RWPE2 (cell line): ENCODE measurements at regions not wholly inside any gene's neighbourhood (a gene's known extent, or its start where the extent isn't known, plus 50 kb on each side); places are given as distances from the start of the nearest gene placed in this dataset.

ENCODE experiments used
- ATAC-seq: fragments of 200-7000 bp; cut with Tn5 transposase; 3 replicates; pipeline ENCODE4 v1.9.1; 2021; ENCODE audit warnings: low read depth
- DNase-seq: peaks from one replicate; pipeline ENCODE4 v3.0.0-alpha.2; 2020; ENCODE audit warnings: low spot score
- H3K27ac ChIP-seq: fragments of 450-650 bp; 2 replicates; pipeline ENCODE4 v1.5.1; 2017; ENCODE audit warnings: mild to moderate bottlenecking; ENCODE audit not compliant: poor library complexity, severe bottlenecking
- H3K27me3 ChIP-seq: fragments of 250-450 bp; sonication (Bioruptor Pico); 2 replicates; pipeline ENCODE4 v1.5.1; 2021; ENCODE audit warnings: mild to moderate bottlenecking, moderate library complexity; ENCODE audit not compliant: insufficient read depth, poor library complexity, severe bottlenecking
- H3K36me3 ChIP-seq: fragments of 250-450 bp; sonication (Bioruptor Pico); 2 replicates; pipeline ENCODE4 v1.5.1; 2020; ENCODE audit warnings: low read depth, mild to moderate bottlenecking, moderate library complexity
- H3K4me1 ChIP-seq: fragments of 250-450 bp; sonication (Bioruptor Pico); 2 replicates; pipeline ENCODE4 v1.5.1; 2021; ENCODE audit warnings: mild to moderate bottlenecking, moderate library complexity; ENCODE audit not compliant: insufficient read depth, poor library complexity, severe bottlenecking
- H3K4me3 ChIP-seq: fragments of 250-450 bp; sonication (Bioruptor Pico); 2 replicates; pipeline ENCODE4 v1.5.1; 2021; ENCODE audit warnings: mild to moderate bottlenecking, moderate library complexity; ENCODE audit not compliant: severe bottlenecking
- H3K9me3 ChIP-seq: fragments of 250-450 bp; sonication (Bioruptor Pico); 2 replicates; pipeline ENCODE4 v1.5.1; 2021; ENCODE audit warnings: mild to moderate bottlenecking, moderate library complexity; ENCODE audit not compliant: severe bottlenecking
- TF ChIP-seq, protein P1 (sequence below): fragments of 450-650 bp; IDR thresholded peaks from one replicate; pipeline ENCODE4 v1.5.1; 2017; ENCODE audit warnings: mild to moderate bottlenecking, moderate library complexity; ENCODE audit not compliant: poor library complexity, severe bottlenecking

DNA sequence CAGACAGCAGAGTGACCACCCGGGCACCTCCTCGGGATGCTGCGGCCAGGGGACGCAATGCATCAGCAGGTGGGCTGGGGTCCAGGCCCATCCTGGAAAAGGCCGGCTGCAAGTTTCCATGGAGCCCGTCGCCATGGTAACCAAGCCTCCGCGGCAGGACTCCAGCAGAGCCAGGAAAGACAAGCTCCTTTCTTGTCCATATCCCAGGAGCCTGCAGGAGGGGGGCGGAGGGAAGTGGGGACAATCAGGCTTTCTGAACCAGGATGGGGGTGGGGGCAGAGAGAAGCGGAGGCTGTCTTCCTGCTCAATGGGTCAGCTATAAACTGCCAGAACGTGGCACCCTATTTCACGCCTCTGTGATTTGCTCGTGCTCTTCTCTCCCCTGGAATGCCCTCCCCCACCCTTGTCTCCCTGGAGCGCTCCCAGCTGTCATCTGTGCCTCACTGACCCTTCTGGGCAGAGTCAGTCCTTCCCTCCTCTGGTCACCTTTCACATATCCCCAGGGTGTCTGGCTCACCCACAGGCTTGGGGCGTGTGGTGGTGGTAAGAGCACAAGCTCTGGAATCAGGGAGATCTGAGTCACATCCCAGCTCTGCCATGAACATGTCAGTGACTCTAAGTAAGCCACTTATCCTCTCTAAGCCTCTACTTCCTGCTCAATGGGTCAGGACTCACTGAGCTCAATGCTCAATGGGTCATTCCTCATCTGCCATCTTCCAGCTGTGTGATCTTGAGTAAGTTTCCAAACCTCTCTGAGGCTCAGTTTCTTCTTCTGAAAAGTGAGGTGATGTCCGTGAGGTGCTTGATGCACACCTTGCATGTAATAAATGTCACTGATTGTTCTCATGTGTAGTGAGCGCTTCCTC is 58.9 kb upstream of the LAPTM5 start:
- Histone ChIP-seq H3K4me1 (peaks cover 9% of the 10 kb centered on the region), H3K27me3 (no peaks in the 10 kb centered on the region), H3K36me3 (no peaks in the 10 kb centered on the region), H3K4me3 (no peak overlapping the region), H3K9me3 (no peaks in the 10 kb centered on the region), H3K27ac (peak overlapping the region; percentile 21)
- no peak for DNase-seq
- ATAC-seq = peak; percentile 96
- TF ChIP-seq, protein P1, sequence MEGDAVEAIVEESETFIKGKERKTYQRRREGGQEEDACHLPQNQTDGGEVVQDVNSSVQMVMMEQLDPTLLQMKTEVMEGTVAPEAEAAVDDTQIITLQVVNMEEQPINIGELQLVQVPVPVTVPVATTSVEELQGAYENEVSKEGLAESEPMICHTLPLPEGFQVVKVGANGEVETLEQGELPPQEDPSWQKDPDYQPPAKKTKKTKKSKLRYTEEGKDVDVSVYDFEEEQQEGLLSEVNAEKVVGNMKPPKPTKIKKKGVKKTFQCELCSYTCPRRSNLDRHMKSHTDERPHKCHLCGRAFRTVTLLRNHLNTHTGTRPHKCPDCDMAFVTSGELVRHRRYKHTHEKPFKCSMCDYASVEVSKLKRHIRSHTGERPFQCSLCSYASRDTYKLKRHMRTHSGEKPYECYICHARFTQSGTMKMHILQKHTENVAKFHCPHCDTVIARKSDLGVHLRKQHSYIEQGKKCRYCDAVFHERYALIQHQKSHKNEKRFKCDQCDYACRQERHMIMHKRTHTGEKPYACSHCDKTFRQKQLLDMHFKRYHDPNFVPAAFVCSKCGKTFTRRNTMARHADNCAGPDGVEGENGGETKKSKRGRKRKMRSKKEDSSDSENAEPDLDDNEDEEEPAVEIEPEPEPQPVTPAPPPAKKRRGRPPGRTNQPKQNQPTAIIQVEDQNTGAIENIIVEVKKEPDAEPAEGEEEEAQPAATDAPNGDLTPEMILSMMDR = no peak

DNA sequence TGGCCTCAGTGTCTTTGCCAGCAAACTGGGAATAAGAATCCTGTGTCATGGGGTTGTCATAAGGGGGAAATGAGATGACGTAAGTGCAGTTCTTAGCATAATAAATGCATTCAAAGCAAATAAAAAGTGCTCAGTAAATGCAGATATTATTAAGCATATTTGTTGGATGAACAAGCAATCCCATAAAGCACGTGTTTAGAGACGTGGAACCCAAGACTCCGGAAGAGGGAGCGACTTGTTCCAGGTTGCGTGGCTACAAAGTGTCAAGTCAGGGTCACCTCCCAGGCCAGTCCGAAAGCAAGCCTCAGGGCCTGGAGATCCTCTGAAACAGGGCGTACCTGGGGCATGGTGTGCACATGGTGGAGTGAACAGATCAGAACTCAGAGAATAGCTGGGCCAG is 58.0 kb upstream of the LAPTM5 start:
- peaks cover 9% of the 10 kb centered on the region for H3K4me1 ChIP-seq
- H3K4me3 ChIP-seq = no peak overlapping the region
- H3K27ac ChIP-seq = no peak overlapping the region
- H3K27me3 ChIP-seq = no peaks in the 10 kb centered on the region
- no peaks in the 10 kb centered on the region for H3K36me3 ChIP-seq
- no peak for DNase-seq
- no peak for ATAC-seq
- TF ChIP-seq, protein P1 = no peak
- H3K9me3 ChIP-seq = no peaks in the 10 kb centered on the region

DNA sequence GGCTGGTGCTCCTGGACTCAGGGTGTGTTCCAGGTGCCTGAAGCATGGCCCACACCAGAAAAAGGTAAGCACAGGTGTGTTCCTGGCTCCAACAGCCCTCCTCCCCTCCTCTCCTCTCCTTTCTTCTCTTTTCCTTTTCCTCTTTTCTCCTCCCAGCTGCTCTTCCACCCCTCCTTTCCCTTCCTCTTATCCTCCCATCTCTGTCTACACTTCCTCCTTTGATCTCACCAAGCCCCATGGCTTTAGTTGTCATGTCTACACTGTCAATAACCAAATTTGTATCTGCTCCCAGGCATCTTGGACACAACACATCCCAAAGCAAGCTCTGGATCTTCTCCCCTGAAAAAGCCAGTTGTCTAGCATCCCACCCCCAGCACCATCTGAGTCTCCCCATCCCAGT is 56.7 kb upstream of the LAPTM5 start:
- ATAC-seq (no peak), DNase-seq (no peak)
- TF ChIP-seq, protein P1 = no peak
- Histone ChIP-seq H3K27ac (no peak overlapping the region), H3K4me3 (no peak overlapping the region), H3K36me3 (no peaks in the 10 kb centered on the region), H3K9me3 (no peaks in the 10 kb centered on the region), H3K27me3 (no peaks in the 10 kb centered on the region), H3K4me1 (peaks cover 20% of the 10 kb centered on the region)

DNA sequence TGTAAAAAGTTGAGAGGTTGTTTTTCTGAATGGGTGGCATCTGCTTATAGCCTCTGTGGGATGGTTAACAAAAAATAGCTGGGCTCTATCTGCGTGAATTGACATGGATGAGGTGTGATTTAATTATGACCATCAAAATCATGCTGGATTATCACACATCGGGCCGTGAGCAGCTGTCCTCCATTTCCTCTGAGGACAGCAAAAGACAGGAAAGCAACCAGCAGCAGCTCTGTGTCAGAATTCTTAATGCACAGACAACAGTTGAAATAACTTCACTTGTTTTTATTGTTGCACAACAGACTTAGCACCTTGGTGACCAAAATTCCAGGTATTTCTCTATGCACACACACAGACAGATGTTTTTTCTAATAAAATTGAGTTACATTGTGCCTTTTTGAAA is 54.5 kb upstream of the LAPTM5 start:
- no peak overlapping the region for H3K27ac ChIP-seq
- H3K4me3 ChIP-seq = no peak overlapping the region
- ATAC-seq (no peak), DNase-seq (no peak)
- H3K36me3 ChIP-seq = no peaks in the 10 kb centered on the region
- H3K9me3 ChIP-seq = no peaks in the 10 kb centered on the region
- TF ChIP-seq, protein P1 = no peak
- H3K4me1 ChIP-seq = peaks cover 23% of the 10 kb centered on the region
- H3K27me3 ChIP-seq = no peaks in the 10 kb centered on the region

DNA sequence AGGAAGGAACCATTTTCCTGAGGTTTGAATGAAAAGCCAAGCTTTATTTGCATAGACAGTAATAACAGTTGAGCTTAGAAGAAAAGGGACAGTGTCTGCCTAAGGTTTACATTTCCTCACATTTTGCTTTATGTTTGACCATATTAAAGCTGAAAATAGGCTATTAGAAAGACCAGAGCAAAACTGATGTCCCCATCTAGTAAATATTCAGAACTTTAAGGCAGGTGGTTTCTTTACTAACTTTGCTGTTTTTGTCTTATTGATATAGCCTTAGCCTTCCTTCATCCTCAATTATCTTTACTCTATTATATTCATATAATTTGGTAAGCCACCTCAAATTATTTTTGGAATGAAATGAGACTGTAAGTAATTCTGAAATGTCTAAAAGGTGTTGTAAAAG is 53.6 kb upstream of the LAPTM5 start:
- no peaks in the 10 kb centered on the region for H3K9me3 ChIP-seq
- H3K36me3 ChIP-seq = no peaks in the 10 kb centered on the region
- no peak for ATAC-seq
- H3K27ac ChIP-seq = no peak overlapping the region
- H3K4me3 ChIP-seq = no peak overlapping the region
- no peak for DNase-seq
- H3K27me3 ChIP-seq = no peaks in the 10 kb centered on the region
- peaks cover 15% of the 10 kb centered on the region for H3K4me1 ChIP-seq
- TF ChIP-seq, protein P1 = no peak
